ENCODE measurements at regions not wholly inside any gene's neighbourhood (a gene's known extent, or its start where the extent isn't known, plus 50 kb on each side); places are given as distances from the start of the nearest gene placed in this dataset.

DNA sequence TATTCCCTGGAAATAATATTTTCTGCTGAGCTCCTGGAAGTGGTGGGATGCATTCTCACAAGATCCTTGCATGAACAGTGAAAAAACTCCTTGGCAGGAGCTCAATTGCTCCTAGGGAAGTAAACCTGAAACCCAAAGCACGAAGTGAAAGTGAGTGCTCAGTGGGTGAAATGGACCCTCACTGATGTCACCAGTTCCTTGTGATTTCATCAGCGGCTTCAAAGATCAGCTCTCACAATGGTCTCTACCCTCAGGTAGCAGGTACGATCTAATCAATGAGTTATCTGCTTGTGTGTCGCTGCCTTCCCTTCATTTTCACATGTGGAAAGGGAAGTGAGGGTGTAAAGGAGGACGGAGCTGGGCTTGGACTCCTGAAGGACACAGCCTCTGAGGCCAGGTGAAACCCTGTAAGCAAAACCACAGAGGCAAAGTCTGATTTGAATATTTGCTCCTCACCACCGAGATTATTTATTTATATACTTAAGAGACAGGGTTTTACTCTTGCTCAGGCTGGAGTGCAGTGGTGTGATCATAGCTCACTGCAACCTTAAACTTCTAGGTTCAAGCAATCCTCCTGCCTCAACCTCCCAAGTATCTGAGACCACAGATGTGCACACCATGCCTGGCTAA is 255.4 kb upstream of the LYZL1 start:
- Histone ChIP-seq H3K9ac (ENCODE audit: control insufficient read depth, extremely low read depth, insufficient read depth, low read length) (no peak overlapping the region), H3K79me2 (ENCODE audit: control insufficient read depth, insufficient read depth, low read length) (no peaks in the 10 kb centered on the region), H3K4me1 (ENCODE audit: control insufficient read depth, extremely low read depth, insufficient read depth, low read length) (no peaks in the 10 kb centered on the region), H3K36me3 (ENCODE audit: control insufficient read depth in 2 of 2, extremely low read depth in 1 of 2, insufficient read depth in 2 of 2, low read length in 2 of 2) (no peaks in the 10 kb centered on the region), H4K20me1 (ENCODE audit: control insufficient read depth, extremely low read depth, insufficient read depth, low read length) (no peaks in the 10 kb centered on the region), H3K9me3 (ENCODE audit: control insufficient read depth, low read depth, low read length) (no peaks in the 10 kb centered on the region), H3K27ac (ENCODE audit: control insufficient read depth, insufficient read depth, low read length) (no peak overlapping the region), H3K9me1 (ENCODE audit: control insufficient read depth, extremely low read depth, insufficient read depth, low read length) (no peaks in the 10 kb centered on the region), H3K4me2 (ENCODE audit: control insufficient read depth, extremely low read depth, insufficient read depth, low read depth, low read length) (no peak overlapping the region), H3K4me3 (ENCODE audit: control insufficient read depth in 2 of 3, extremely low read depth in 1 of 3, insufficient read depth in 2 of 3, low read depth in 1 of 3, low read length in 3 of 3) (no peak overlapping the region), H3K27me3 (ENCODE audit: control insufficient read depth, extremely low read depth, insufficient read depth, low read length) (no peaks in the 10 kb centered on the region), H2AFZ (ENCODE audit: control insufficient read depth, low read length) (no peak overlapping the region)
- no peak for FAIRE-seq
- DNase-seq (ENCODE audit: low read depth, low spot score): no peak
- TF ChIP-seq EZH2 (IDR thresholded peaks at IDR 0.05; ENCODE audit: low read length) (no peak), CTCF (optimal IDR thresholded peaks at IDR 0.05 in 1 of 3, IDR thresholded peaks at IDR 0.05 in 1 of 3, conservative IDR thresholded peaks at IDR 0.05 in 1 of 3; ENCODE audit: extremely low read depth in 1 of 3, insufficient read depth in 2 of 3, low read length in 3 of 3) (no peak)
- dilution Hi-C loops (cut with MboI; ENCODE audit: extremely low pct_ligation_motif_present, low sequenced_read_pairs): no loop called here

- dilution Hi-C loops (cut with MboI; ENCODE audit: extremely low pct_ligation_motif_present, low sequenced_read_pairs): no loop called here
- DNase-seq (ENCODE audit: low read depth, low spot score): no peak
- Histone ChIP-seq H3K9me1 (ENCODE audit: control insufficient read depth, extremely low read depth, insufficient read depth, low read length) (no peaks in the 10 kb centered on the region), H3K4me1 (ENCODE audit: control insufficient read depth, extremely low read depth, insufficient read depth, low read length) (no peaks in the 10 kb centered on the region), H3K9me3 (ENCODE audit: control insufficient read depth, low read depth, low read length) (no peaks in the 10 kb centered on the region), H3K79me2 (ENCODE audit: control insufficient read depth, insufficient read depth, low read length) (no peaks in the 10 kb centered on the region), H3K36me3 (ENCODE audit: control insufficient read depth in 2 of 2, extremely low read depth in 1 of 2, insufficient read depth in 2 of 2, low read length in 2 of 2) (no peaks in the 10 kb centered on the region), H3K4me3 (ENCODE audit: control insufficient read depth in 2 of 3, extremely low read depth in 1 of 3, insufficient read depth in 2 of 3, low read depth in 1 of 3, low read length in 3 of 3) (no peak overlapping the region), H3K4me2 (ENCODE audit: control insufficient read depth, extremely low read depth, insufficient read depth, low read depth, low read length) (no peak overlapping the region), H3K27ac (ENCODE audit: control insufficient read depth, insufficient read depth, low read length) (no peak overlapping the region), H3K27me3 (ENCODE audit: control insufficient read depth, extremely low read depth, insufficient read depth, low read length) (no peaks in the 10 kb centered on the region), H3K9ac (ENCODE audit: control insufficient read depth, extremely low read depth, insufficient read depth, low read length) (no peak overlapping the region), H2AFZ (ENCODE audit: control insufficient read depth, low read length) (no peak overlapping the region), H4K20me1 (ENCODE audit: control insufficient read depth, extremely low read depth, insufficient read depth, low read length) (no peaks in the 10 kb centered on the region)
- TF ChIP-seq EZH2 (IDR thresholded peaks at IDR 0.05; ENCODE audit: low read length) (no peak), CTCF (optimal IDR thresholded peaks at IDR 0.05 in 1 of 3, IDR thresholded peaks at IDR 0.05 in 1 of 3, conservative IDR thresholded peaks at IDR 0.05 in 1 of 3; ENCODE audit: extremely low read depth in 1 of 3, insufficient read depth in 2 of 3, low read length in 3 of 3) (no peak)
- FAIRE-seq: no peak
Observed at GRCh38 chr10:29034592-29034991, 254.3 kb upstream of the LYZL1 start.
